ENCODE measurements at regions not wholly inside any gene's neighbourhood (a gene's known extent, or its start where the extent isn't known, plus 50 kb on each side); places are given as distances from the start of the nearest gene placed in this dataset.

DNA sequence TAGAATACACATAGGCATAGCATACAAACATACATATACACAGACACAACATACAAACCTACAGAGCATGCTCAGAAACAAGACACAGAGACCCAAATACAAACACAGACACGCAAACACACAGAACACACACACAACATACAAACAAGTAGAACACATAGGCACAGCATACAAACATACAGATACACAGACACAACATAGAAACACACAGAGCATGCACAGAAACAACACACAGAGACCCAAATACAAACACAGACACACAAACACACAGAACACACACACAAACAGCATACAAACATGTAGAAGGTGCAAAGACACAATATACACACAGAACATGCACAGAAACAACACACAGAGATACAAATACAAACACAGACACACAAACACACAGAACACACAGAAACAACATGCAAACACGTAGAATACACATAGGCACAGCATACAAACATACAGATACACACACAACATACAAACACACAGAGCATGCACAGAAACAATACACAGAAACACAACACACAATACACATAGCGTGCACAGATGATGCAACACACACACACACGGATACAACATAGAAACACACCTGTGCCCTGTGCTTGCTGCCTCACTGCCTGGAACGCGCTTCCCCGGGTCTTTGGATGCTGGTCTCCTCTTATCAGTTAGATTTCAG, 469.0 kb upstream of the CDH4 start:
- TF ChIP-seq SALL2 (tag by site-specific recombination; IDR thresholded peaks at IDR 0.05; ENCODE audit: borderline replicate concordance) (no peak), ZNF16 (tag by site-specific recombination; IDR thresholded peaks at IDR 0.05; ENCODE audit: low read depth) (no peak)

Data from HEK293 (cell line).